HCT116 (cell line): ENCODE measurements at regions not wholly inside any gene's neighbourhood (a gene's known extent, or its start where the extent isn't known, plus 50 kb on each side); places are given as distances from the start of the nearest gene placed in this dataset.

Source experiments
- ATAC-seq: fragments of 200-7000 bp; cut with Tn5 transposase; 2 replicates; pipeline ENCODE4 v1.9.1; 2020; ENCODE audit warnings: mild to moderate bottlenecking, moderate library complexity
- BruUV-seq: library from RNA; stranded (reverse); fragments of 400-500 nt; replicated peaks from 2 replicates; lab custom pipeline; 2021; lab: Mats Ljungman, UMichigan
- CTCF ChIA-PET: fragments of 300-600 bp; sonication (Branson Sonifier 250); formaldehyde crosslinking; loops from one replicate; lab custom pipeline; 2021; ENCODE audit warnings: antibody characterized with exemption; lab: Charles Lee
- POLR2A ChIA-PET: fragments of 300-600, 350-600 bp; sonication (Branson Sonifier 250); formaldehyde crosslinking; loops from one replicate; lab custom pipeline; 2021; ENCODE audit warnings: antibody characterized with exemption; lab: Charles Lee
- RAD21 ChIA-PET, 2 experiments: fragments of 300-600 bp; sonication (Branson Sonifier 250); formaldehyde crosslinking; loops; one replicate each; lab custom pipeline; 2023; ENCODE audit warnings: low total read pairs in 2 of 2; ENCODE audit not compliant: uncharacterized antibody in 2 of 2, unreplicated experiment in 2 of 2, low non-redundant PET in 1 of 2; lab: Charles Lee
- DNase-seq: peaks from one replicate; pipeline ENCODE4 v3.0.0-alpha.2; 2010; ENCODE audit warnings: low read depth, low spot score
- H2AFZ ChIP-seq: fragments of 200-600 bp; shearing (Covaris generic), sonication (generic); 2 replicates; pipeline ENCODE4 v1.6.1; 2017; ENCODE audit warnings: low read depth, mixed run types, mixed read lengths, antibody characterized with exemption, low read length; ENCODE audit not compliant: poor library complexity, severe bottlenecking
- H3K27ac ChIP-seq: 2 replicates; pipeline ENCODE4 v1.5.1; 2012; ENCODE audit warnings: low read depth, low read length
- H3K27me3 ChIP-seq: fragments of 200-600 bp; sonication (generic); 2 replicates; pipeline ENCODE4 v1.6.1; 2016; ENCODE audit warnings: mixed run types, low read length, mixed read lengths; ENCODE audit not compliant: insufficient read depth
- H3K36me3 ChIP-seq, 2 experiments: fragments of 200-500 bp in 1 of 2; fragments of 200-600 bp in 1 of 2; sonication (Bioruptor generic) in 1 of 2; sonication (generic) in 1 of 2; 2 replicates each; pipeline versions ENCODE4 v1.5.1 to v1.6.1; 2014 to 2016; ENCODE audit warnings: low read length in 2 of 2, inconsistent platforms in 1 of 2, mixed read lengths in 1 of 2, mixed run types in 1 of 2; ENCODE audit not compliant: insufficient read depth in 2 of 2, control insufficient read depth in 1 of 2
- H3K4me1 ChIP-seq, 2 experiments: fragments of 200-600 bp in 1 of 2; sonication (generic) in 1 of 2; 2 replicates each; pipeline versions ENCODE4 v1.5.1 to v1.6.1; 2012 to 2017; ENCODE audit warnings: low read length in 2 of 2, inconsistent platforms in 1 of 2, mild to moderate bottlenecking in 1 of 2, mixed read lengths in 1 of 2, mixed run types in 1 of 2, moderate library complexity in 1 of 2; ENCODE audit not compliant: insufficient read depth in 2 of 2, control insufficient read depth in 1 of 2
- H3K4me2 ChIP-seq: fragments of 200-600 bp; sonication (generic); 2 replicates; pipeline ENCODE4 v1.6.1; 2017; ENCODE audit warnings: mixed run types, low read length, mixed read lengths
- H3K4me3 ChIP-seq, 2 experiments: fragments of 200-600 bp in 1 of 2; sonication (generic) in 1 of 2; replicated peaks in 1 of 2; 2 replicates each; pipeline ENCODE4 v1.5.1; 2011 to 2016; ENCODE audit warnings: low read length in 2 of 2, control low read depth in 1 of 2, low read depth in 1 of 2, mild to moderate bottlenecking in 1 of 2, mixed read lengths in 1 of 2, mixed run types in 1 of 2
- H3K79me2 ChIP-seq: fragments of 200-600 bp; sonication (generic); 2 replicates; pipeline ENCODE4 v1.6.1; 2017; ENCODE audit warnings: mild to moderate bottlenecking, mixed run types, low read length, moderate library complexity, mixed read lengths; ENCODE audit not compliant: insufficient read depth
- H3K9ac ChIP-seq: fragments of 200-600 bp; sonication (generic); 2 replicates; pipeline ENCODE4 v1.6.1; 2016; ENCODE audit warnings: low read length, mixed read lengths
- H3K9me2 ChIP-seq: fragments of 200-600 bp; sonication (generic), shearing (Covaris generic); 2 replicates; pipeline ENCODE4 v1.6.1; 2017; ENCODE audit warnings: mixed run types, mild to moderate bottlenecking, moderate library complexity; ENCODE audit not compliant: insufficient read depth
- H3K9me3 ChIP-seq, 2 experiments: fragments of 200-500 bp in 1 of 2; fragments of 200-600 bp in 1 of 2; sonication (Bioruptor generic) in 1 of 2; sonication (generic) in 1 of 2; 2 replicates each; pipeline ENCODE4 v1.6.1; 2014 to 2017; ENCODE audit warnings: low read length in 2 of 2, mixed read lengths in 2 of 2, inconsistent platforms in 1 of 2, low read depth in 1 of 2, mild to moderate bottlenecking in 1 of 2, mixed run types in 1 of 2, moderate library complexity in 1 of 2; ENCODE audit not compliant: control insufficient read depth in 1 of 2, insufficient read depth in 1 of 2
- H4K20me1 ChIP-seq: fragments of 200-600 bp; sonication (generic), shearing (Covaris generic); 2 replicates; pipeline ENCODE4 v1.6.1; 2017; ENCODE audit warnings: mixed run types, mild to moderate bottlenecking, moderate library complexity; ENCODE audit not compliant: insufficient read depth
- CEBPB ChIP-seq: IDR thresholded peaks from 2 replicates; pipeline ENCODE4 v1.6.1; 2012; ENCODE audit warnings: low read depth
- FOSL1 ChIP-seq: IDR thresholded peaks from 2 replicates; pipeline ENCODE4 v1.6.1; 2012; ENCODE audit warnings: low read depth
- MAX ChIP-seq: IDR thresholded peaks from 2 replicates; pipeline ENCODE4 v1.6.1; 2012
- RAD21 ChIP-seq: IDR thresholded peaks from 2 replicates; pipeline ENCODE4 v1.6.1; 2012; ENCODE audit warnings: low read depth, mild to moderate bottlenecking
- YY1 ChIP-seq: IDR thresholded peaks from 2 replicates; pipeline ENCODE4 v1.6.1; 2011; ENCODE audit warnings: low read length, low read depth, moderate library complexity, mild to moderate bottlenecking; ENCODE audit not compliant: insufficient replicate concordance; ENCODE audit errors: extremely low read depth
- ZNF274 ChIP-seq: fragments of 200-500 bp; sonication (Bioruptor generic); IDR thresholded peaks from 2 replicates; pipeline ENCODE4 v1.6.1; 2014; ENCODE audit warnings: mild to moderate bottlenecking, low read depth, low read length, inconsistent platforms
- intact Hi-C: fragments of 100-400 bp; cut with micrococcal nuclease; formaldehyde crosslinking; loops from 2 replicates; pipeline ENCODE4 v1.10.0; 2022
- TF ChIP-seq, protein P1 (sequence below): IDR thresholded peaks from 2 replicates; pipeline ENCODE4 v1.6.1; 2012
- TF ChIP-seq, protein P2 (sequence below), 3 experiments: fragments of 200-600 bp in 1 of 3; sonication (generic) in 1 of 3; IDR thresholded peaks in 2 of 3; conservative IDR thresholded peaks in 1 of 3; 2 replicates each; pipeline ENCODE4 v1.5.1; 2012 to 2017; ENCODE audit warnings: low read depth in 2 of 3, low read length in 2 of 3, antibody characterized with exemption in 1 of 3, borderline replicate concordance in 1 of 3, control low read depth in 1 of 3, mild to moderate bottlenecking in 1 of 3, mixed read lengths in 1 of 3, mixed run types in 1 of 3, moderate library complexity in 1 of 3; ENCODE audit not compliant: insufficient read depth in 1 of 3

DNA sequence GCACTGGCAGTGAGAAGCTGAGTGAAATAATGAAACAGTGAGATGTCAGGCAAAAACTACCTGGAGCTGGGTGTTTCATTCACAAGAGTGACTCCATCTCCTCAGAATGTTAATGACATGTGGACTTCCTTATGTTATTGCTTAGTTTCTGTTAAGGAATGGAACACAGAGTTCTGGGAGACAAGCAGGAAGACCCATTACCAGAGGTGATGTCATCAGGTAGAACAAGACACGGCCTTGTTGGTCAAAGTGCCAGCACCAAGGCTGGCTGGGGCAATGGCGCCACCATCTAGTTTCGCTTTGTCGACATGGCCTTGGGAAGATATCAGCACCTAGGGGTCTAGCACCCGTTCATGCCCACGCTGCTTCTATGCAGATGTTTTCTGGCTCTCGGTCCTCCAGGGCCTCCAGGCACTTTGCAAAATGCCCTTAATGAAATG lies 252.2 kb downstream of the FAM43A start:
- H2AFZ ChIP-seq = no peak overlapping the region
- H3K9ac ChIP-seq = no peak overlapping the region
- TF ChIP-seq FOSL1 (no peak), RAD21 (peak; percentile 19; the same call in 1 of the 2 replicates)
- intact Hi-C loops = no loop called here
- H3K36me3 ChIP-seq = no peaks in the 10 kb centered on the region; a peak in 1 of 4 replicates
- H3K9me3 ChIP-seq = no peaks in the 10 kb centered on the region
- H3K27ac ChIP-seq = no peak overlapping the region
- H4K20me1 ChIP-seq = no peaks in the 10 kb centered on the region
- no TSS peak for BruUV-seq
- H3K27me3 ChIP-seq = no peaks in the 10 kb centered on the region
- ChIA-PET POLR2A (no interaction called here), CTCF (no interaction called here), RAD21 (no interaction called here)
- H3K79me2 ChIP-seq = no peaks in the 10 kb centered on the region
- H3K4me3 ChIP-seq = no peak overlapping the region
- no peak for ATAC-seq
- H3K4me1 ChIP-seq = no peaks in the 10 kb centered on the region
- DNase-seq = no peak
- H3K9me2 ChIP-seq = no peaks in the 10 kb centered on the region
- no peak overlapping the region for H3K4me2 ChIP-seq

DNA sequence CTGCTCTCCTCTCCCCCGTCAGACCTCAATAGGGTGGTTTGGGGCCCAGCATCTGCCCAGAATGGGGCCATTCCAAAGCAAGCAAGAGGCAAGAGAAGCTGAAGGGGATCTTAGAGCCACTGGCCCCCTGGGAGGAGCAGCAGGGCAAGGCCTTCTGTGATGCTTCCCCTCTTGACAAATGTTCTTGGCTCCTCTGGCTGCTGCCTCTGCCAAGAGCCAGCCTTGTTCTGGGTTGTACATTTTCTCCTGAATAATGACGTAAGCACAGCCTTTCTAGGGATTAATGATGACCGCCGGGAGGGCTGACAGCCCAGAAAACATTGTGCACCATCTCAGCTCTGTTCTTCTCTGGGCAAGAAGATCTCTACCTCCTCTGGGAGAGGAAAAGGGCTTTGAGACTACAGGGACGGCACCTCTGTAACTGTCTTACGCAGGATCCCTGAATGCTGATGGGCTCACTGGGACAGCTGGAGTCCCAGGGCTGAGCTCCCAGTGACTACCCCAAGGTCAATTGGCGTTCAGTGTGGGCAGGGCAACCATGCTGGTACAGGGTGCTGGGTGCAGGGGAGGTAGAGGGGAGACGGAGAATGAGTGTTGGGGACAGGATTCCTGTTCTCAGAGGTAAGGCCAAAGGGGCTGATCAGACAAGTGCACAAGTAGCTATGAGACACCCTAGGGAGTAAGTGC lies 253.3 kb downstream of the FAM43A start:
- ATAC-seq = no peak
- no peak overlapping the region for H3K27ac ChIP-seq
- BruUV-seq = no TSS peak
- ChIA-PET CTCF (no interaction called here), POLR2A (no interaction called here), RAD21 (no interaction called here)
- no peaks in the 10 kb centered on the region for H3K79me2 ChIP-seq
- intact Hi-C loops = no loop called here
- H4K20me1 ChIP-seq = no peaks in the 10 kb centered on the region
- no peak overlapping the region for H2AFZ ChIP-seq
- no peaks in the 10 kb centered on the region; a peak in 1 of 4 replicates for H3K36me3 ChIP-seq
- no peaks in the 10 kb centered on the region for H3K9me3 ChIP-seq
- TF ChIP-seq, protein P1, sequence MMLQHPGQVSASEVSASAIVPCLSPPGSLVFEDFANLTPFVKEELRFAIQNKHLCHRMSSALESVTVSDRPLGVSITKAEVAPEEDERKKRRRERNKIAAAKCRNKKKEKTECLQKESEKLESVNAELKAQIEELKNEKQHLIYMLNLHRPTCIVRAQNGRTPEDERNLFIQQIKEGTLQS = no peak
- TF ChIP-seq MAX = no peak
- TF ChIP-seq ZNF274 = no peak
- no peak for TF ChIP-seq YY1
- TF ChIP-seq, protein P2, sequence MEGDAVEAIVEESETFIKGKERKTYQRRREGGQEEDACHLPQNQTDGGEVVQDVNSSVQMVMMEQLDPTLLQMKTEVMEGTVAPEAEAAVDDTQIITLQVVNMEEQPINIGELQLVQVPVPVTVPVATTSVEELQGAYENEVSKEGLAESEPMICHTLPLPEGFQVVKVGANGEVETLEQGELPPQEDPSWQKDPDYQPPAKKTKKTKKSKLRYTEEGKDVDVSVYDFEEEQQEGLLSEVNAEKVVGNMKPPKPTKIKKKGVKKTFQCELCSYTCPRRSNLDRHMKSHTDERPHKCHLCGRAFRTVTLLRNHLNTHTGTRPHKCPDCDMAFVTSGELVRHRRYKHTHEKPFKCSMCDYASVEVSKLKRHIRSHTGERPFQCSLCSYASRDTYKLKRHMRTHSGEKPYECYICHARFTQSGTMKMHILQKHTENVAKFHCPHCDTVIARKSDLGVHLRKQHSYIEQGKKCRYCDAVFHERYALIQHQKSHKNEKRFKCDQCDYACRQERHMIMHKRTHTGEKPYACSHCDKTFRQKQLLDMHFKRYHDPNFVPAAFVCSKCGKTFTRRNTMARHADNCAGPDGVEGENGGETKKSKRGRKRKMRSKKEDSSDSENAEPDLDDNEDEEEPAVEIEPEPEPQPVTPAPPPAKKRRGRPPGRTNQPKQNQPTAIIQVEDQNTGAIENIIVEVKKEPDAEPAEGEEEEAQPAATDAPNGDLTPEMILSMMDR (IDR thresholded peaks at IDR 0.05 in 2 of 3, conservative IDR thresholded peaks at IDR 0.05 in 1 of 3; ENCODE audit: borderline replicate concordance in 1 of 3, insufficient read depth in 1 of 3, low read depth in 2 of 3, low read length in 2 of 3) = no peak
- no peak for TF ChIP-seq CEBPB
- TF ChIP-seq, all 23 proteins: peak for 0
- H3K4me3 ChIP-seq = no peak overlapping the region
- H3K9ac ChIP-seq = no peak overlapping the region
- H3K9me2 ChIP-seq = no peaks in the 10 kb centered on the region
- no peak overlapping the region for H3K4me2 ChIP-seq
- no peaks in the 10 kb centered on the region for H3K27me3 ChIP-seq
- H3K4me1 ChIP-seq = no peaks in the 10 kb centered on the region
- DNase-seq = no peak
